Fibroblast of villous mesenchyme (primary cell): ENCODE measurements at regions not wholly inside any gene's neighbourhood (a gene's known extent, or its start where the extent isn't known, plus 50 kb on each side); places are given as distances from the start of the nearest gene placed in this dataset.

Experiments
- DNase-seq: peaks from one replicate; pipeline ENCODE4 v3.0.0-alpha.2; 2010; ENCODE audit warnings: low read depth
- H3K4me3 ChIP-seq: 2 replicates; pipeline ENCODE4 v1.5.1; 2011; ENCODE audit warnings: low read depth, mild to moderate bottlenecking, low read length
- TF ChIP-seq, protein P1 (sequence below): IDR thresholded peaks from 2 replicates; pipeline ENCODE4 v1.5.1; 2012; ENCODE audit warnings: low read depth, mild to moderate bottlenecking, low read length; ENCODE audit not compliant: insufficient read depth

DNA sequence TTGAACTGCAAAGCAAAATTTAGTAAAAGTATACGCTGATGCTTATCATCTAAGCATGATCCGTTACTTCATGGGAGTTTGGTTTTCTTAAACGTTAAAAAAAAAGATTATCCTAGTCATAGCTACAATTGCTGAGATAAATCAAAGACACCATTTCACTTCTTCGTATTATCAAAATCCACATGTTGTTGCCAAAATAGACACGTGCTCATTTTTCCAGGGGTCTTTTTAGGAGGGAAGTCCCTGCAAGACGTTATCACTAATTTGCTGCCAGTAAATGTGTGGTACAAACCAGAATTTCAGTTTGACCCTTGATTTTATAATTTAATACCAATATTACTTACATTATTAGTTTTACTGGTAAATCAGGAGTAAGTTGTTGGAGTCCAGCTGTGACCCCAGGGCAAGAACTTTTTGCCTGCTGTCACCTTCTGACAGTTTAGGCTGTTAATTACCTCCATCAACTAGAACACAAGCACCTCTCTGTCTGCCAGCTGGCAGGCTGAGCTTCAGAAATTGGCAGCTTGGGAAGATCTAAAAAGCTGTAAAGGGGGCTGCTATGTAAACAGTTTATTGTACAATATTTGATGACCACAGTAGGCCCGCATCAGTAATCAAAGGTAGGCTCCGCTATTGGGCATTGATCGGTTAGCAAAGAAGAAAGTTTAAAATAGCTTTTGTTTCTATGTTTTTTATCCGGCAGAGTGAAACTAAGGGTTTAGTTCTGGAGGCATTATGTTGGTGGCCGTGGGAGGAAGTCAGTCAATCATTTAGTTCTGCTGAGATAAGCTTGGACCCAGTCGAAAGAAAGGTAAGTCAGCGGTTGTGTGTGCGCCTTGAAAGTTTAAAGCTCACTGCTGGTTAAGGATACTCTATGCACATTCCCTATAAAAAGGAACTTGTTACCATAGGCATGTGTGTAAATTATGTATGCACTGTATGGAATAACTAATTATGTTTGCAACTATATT lies 196.4 kb downstream of the FBXO8 start:
- TF ChIP-seq, protein P1, sequence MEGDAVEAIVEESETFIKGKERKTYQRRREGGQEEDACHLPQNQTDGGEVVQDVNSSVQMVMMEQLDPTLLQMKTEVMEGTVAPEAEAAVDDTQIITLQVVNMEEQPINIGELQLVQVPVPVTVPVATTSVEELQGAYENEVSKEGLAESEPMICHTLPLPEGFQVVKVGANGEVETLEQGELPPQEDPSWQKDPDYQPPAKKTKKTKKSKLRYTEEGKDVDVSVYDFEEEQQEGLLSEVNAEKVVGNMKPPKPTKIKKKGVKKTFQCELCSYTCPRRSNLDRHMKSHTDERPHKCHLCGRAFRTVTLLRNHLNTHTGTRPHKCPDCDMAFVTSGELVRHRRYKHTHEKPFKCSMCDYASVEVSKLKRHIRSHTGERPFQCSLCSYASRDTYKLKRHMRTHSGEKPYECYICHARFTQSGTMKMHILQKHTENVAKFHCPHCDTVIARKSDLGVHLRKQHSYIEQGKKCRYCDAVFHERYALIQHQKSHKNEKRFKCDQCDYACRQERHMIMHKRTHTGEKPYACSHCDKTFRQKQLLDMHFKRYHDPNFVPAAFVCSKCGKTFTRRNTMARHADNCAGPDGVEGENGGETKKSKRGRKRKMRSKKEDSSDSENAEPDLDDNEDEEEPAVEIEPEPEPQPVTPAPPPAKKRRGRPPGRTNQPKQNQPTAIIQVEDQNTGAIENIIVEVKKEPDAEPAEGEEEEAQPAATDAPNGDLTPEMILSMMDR: no peak
- no peak for DNase-seq
- no peak overlapping the region for H3K4me3 ChIP-seq

DNA sequence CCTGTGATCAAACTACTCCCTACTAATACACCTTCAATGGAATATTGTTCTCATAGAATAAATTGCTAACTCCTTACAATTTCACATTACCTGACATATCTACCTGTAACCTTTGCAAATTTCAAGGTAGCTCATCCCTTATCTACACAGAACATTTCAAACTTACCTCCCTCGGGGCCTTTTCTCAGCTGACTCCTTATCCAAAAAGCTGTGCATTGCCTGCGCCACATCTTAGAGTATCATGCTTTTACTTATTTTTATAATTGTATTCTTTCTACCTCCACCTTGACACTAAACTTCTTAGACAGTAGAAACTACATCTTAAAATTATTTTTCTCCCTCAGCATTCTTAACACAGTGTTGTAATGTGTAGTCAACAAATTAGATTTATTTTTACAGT lies 198.5 kb downstream of the FBXO8 start:
- no peak for DNase-seq
- TF ChIP-seq, protein P1: no peak
- H3K4me3 ChIP-seq: no peak overlapping the region

DNA sequence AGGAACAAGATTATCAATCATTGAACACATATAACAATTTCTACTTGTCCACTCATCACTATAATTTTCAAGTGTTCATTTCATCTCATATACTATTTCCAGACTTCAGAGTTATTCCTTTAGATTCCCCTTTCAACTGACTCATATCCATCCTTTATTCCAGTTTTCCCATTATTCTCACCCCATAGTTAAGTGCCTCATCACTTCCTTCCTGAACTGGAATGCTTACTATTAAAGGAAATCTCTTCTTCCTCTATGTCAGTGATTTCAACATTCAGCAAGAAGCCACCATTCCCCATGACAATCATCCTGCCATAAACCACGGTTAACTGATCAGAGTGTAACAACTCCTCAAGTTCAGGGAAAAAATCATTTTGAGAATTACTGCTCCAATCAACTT lies 198.9 kb downstream of the FBXO8 start:
- DNase-seq: no peak
- TF ChIP-seq, protein P1: no peak
- no peak overlapping the region for H3K4me3 ChIP-seq

DNA sequence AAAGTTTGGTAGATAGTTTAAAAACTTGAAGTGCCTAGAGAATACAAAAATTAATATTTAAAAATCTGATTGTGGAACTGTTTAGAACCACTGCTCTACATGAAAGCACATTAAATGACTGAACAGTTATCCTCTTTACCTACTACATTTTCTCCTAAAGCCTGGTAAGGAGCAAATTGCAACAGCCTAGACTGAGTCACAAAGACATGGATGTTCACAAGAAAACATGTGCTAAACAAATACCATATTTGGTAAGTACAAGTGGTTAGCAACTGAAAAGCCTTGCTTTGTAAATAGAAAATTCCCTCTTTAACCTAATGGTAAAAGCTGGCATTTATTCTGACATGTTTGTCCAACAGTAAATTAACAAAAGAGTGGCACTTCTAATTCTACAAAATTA lies 203.1 kb downstream of the FBXO8 start:
- peak; percentile 93 for DNase-seq
- no peak overlapping the region for H3K4me3 ChIP-seq
- TF ChIP-seq, protein P1: no peak

DNA sequence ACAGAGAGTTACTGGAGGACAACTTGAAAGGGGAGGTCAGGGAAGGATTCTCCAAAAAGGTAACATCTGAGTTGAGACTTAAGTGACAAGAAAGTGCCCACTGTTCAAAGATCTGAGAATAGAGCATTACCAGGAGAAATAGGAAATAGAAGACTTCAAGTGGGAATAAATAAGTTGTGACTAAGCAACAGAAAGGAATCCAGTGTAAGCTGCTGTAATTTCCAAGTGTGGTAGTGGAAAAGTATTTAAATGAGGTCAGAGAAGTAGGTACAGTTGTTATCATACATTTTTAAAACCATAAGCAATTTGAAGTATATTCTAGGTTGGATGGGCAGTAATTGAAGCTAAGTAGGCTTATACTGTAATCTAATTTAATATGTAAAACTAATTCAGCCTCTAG lies 211.9 kb downstream of the FBXO8 start:
- DNase-seq: peak; percentile 27
- TF ChIP-seq, protein P1: no peak
- no peak overlapping the region for H3K4me3 ChIP-seq

DNA sequence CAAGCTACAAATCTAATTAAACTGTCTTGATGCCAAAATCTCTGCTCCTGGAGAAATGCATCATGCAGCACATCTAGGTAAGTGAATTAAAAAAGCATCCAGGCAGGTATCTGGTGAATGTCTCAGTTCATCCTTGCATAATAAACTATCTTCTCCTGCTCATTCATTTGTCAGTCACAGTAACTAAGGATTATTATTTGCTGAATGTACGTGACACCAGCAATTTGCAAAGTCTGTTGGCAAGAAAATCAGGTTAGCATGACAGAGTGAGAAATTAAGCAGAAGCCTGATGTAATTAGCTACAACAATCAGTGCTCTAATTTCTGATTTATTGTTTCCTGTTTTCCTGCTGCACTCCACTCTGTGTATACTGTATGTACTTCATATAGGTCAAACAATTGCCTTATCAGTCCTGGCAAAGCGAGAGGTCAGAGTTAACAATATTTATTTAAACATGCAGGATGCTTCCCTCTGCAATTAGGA lies 213.6 kb downstream of the FBXO8 start:
- H3K4me3 ChIP-seq: no peak overlapping the region
- DNase-seq: peak; percentile 57
- TF ChIP-seq, protein P1: no peak
